ENCODE measurements at regions not wholly inside any gene's neighbourhood (a gene's known extent, or its start where the extent isn't known, plus 50 kb on each side); places are given as distances from the start of the nearest gene placed in this dataset.

DNA sequence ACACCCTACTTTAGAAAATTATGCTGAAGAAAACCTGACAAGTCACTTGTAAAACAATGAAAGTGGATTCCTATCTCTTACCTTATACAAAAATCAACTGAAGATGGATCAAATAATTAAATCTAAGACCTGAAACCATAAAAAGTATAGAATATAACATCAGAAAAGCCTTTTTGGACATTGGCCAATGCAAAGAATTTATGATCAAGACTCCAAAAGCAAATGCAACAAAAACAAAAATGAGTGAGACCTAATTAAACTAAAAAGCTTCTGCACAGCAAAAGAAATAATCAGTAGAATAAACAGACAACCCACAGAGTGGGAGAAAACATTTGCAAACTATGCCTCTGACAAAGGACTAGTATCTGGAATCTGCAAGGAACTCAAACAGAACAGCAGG, 303.0 kb upstream of the CDH9 start (continued):
- TF ChIP-seq, protein P1, sequence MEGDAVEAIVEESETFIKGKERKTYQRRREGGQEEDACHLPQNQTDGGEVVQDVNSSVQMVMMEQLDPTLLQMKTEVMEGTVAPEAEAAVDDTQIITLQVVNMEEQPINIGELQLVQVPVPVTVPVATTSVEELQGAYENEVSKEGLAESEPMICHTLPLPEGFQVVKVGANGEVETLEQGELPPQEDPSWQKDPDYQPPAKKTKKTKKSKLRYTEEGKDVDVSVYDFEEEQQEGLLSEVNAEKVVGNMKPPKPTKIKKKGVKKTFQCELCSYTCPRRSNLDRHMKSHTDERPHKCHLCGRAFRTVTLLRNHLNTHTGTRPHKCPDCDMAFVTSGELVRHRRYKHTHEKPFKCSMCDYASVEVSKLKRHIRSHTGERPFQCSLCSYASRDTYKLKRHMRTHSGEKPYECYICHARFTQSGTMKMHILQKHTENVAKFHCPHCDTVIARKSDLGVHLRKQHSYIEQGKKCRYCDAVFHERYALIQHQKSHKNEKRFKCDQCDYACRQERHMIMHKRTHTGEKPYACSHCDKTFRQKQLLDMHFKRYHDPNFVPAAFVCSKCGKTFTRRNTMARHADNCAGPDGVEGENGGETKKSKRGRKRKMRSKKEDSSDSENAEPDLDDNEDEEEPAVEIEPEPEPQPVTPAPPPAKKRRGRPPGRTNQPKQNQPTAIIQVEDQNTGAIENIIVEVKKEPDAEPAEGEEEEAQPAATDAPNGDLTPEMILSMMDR (IDR thresholded peaks at IDR 0.05; ENCODE audit: control extremely low read depth in 1 of 3, insufficient read depth in 1 of 3, low read depth in 1 of 3, low read length in 3 of 3): no peak
- no peak for TF ChIP-seq EP300 (IDR thresholded peaks at IDR 0.05; ENCODE audit: borderline replicate concordance in 1 of 2, low read depth in 2 of 2, low read length in 2 of 2)
- TF ChIP-seq CBX8 (IDR thresholded peaks at IDR 0.05; ENCODE audit: borderline replicate concordance, low read depth, low read length): no peak
- TF ChIP-seq TBP (IDR thresholded peaks at IDR 0.05; ENCODE audit: low read depth, low read length): no peak
- TF ChIP-seq ASH2L (IDR thresholded peaks at IDR 0.05; ENCODE audit: low read length): no peak

Data from H1 (cell line).